GM13976 (cell line): ENCODE measurements at regions not wholly inside any gene's neighbourhood (a gene's known extent, or its start where the extent isn't known, plus 50 kb on each side); places are given as distances from the start of the nearest gene placed in this dataset.

Experiments
- DNase-seq: peaks from one replicate; pipeline ENCODE4 v3.0.0; 2012; ENCODE audit warnings: low spot score
- CTCF ChIP-seq: IDR thresholded peaks from 2 replicates; pipeline ENCODE4 v1.5.1; 2012; ENCODE audit warnings: borderline replicate concordance, mild to moderate bottlenecking; ENCODE audit not compliant: insufficient read depth; ENCODE audit errors: extremely low read depth, missing control alignments, control extremely low read depth
- in situ Hi-C: fragments of 300-500 bp; cut with MboI; formaldehyde crosslinking; loops from one replicate; pipeline ENCODE4 v1.12.0; 2022; ENCODE audit warnings: low sequenced_read_pairs, mixed read lengths, inconsistent platforms; ENCODE audit not compliant: unreplicated experiment

- in situ Hi-C loops: loop anchor here (25.0 kb wide), 3 partner anchors 433 to 642 kb away; partner anchors contain the start of genes HOXA10, HOXA3, HOXA7 and HOXA9
- no peak for TF ChIP-seq CTCF
- DNase-seq: no peak
These were observed 228.8 kb downstream of the SNX10 start for GRCh38 chr7:26520483-26520882.

GRCh38 chr7:26522633-26523032, 231.0 kb downstream of the SNX10 start:
- TF ChIP-seq CTCF: no peak
- in situ Hi-C loops: loop anchor here (25.0 kb wide), 3 partner anchors 435 to 640 kb away; partner anchors contain the start of genes HOXA10, HOXA3, HOXA7 and HOXA9
- DNase-seq: no peak

GRCh38 chr7:26525398-26526264, 234.0 kb downstream of the SNX10 start:
- in situ Hi-C loops: no loop called here
- DNase-seq: no peak
- TF ChIP-seq CTCF: no peak

GRCh38 chr7:26526265-26526587, 234.6 kb downstream of the SNX10 start:
- no peak for TF ChIP-seq CTCF
- in situ Hi-C loops: no loop called here
- no peak for DNase-seq

- TF ChIP-seq CTCF: no peak
- in situ Hi-C loops: no loop called here
These were observed 240.3 kb downstream of the SNX10 start for GRCh38 chr7:26531926-26532325.

DNA sequence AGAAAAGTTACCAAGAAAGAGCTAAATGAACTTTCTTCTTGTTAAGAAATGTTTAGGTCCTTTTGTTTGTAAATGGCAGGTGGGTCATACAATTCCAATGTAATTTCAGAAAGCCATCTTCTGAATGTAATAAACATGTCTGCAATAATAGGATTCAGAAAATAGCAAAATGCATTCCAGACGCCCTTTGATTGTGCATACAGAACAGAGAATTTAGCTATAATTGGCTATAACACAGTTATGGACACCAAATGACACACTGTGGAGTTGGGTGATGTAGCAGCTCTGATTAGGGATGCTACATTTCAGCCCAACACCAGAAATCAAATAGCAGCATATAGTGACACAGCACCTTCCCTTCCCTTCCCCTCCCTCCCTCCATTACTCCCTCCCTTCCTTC, 240.8 kb downstream of the SNX10 start:
- DNase-seq: no peak
- in situ Hi-C loops: no loop called here
- TF ChIP-seq CTCF: no peak

More at GRCh38 chr7:26531926-26532325, 240.3 kb downstream of the SNX10 start:
- no peak for DNase-seq
